T47D (cell line): ENCODE measurements at regions not wholly inside any gene's neighbourhood (a gene's known extent, or its start where the extent isn't known, plus 50 kb on each side); places are given as distances from the start of the nearest gene placed in this dataset.
A peak's percentile ranks its signal among the peaks of the same experiment; 100 is the strongest.
"Not testable (repeated sequence)": the region's sequence is repeated elsewhere in the genome, so short reads cannot be mapped to it uniquely, and the experiment has no call there.

ENCODE experiments used
- DNase-seq, 2 experiments: peaks; one replicate each; pipeline versions ENCODE4 v3.0.0 to v3.0.0-alpha.2; 2011 to 2012; ENCODE audit warnings: low read depth in 1 of 2, low spot score in 1 of 2
- JUND ChIP-seq: IDR thresholded peaks from 2 replicates; pipeline ENCODE4 v1.6.1; 2012; ENCODE audit warnings: low read depth
- in situ Hi-C: cut with HindIII; loops from 2 replicates; pipeline ENCODE4 v1.10.0; 2016; ENCODE audit warnings: low sequenced_read_pairs, low pct_unique_long_range_greater_than_20kb

DNA sequence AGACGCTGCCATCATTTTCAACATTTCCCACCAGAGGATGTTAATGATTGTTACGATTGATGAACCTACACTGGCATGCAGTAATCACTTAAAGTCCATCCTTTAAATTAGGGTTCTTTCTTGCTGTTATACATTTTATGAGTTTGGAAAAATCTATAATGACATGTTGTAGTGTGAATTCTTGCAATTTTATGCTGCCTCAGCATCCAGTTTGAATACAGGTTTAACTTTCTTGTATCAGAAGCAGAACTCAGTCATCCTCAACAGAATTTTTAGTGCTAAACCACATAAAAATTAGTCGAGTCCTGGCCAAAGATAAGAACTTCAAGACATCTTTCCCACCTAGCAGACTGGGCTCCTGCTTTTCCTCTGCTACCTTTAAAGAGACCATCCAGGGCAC lies 303.3 kb downstream of the NUP35 start:
- no peak for TF ChIP-seq JUND
- in situ Hi-C loops = no loop called here
- no peak for DNase-seq

DNA sequence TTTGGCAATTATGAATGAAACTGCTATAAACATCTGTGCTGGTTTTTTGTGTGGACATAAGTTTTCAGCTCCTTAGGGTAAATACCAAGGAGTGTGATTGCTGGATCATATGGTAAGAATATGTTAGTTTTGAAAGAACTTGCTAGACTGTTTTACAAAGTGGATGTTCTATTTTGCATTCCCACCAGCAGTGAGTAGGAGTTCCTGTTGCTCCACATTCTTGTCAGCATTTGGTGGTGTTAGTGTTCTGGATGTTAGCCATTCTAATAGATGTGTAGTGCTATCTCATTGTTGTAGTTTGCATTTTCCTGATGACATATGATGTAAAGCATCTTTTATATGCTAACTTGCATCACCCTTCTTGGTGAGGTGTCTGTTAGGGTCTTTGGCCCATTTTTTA lies 304.6 kb downstream of the NUP35 start:
- in situ Hi-C loops = no loop called here
- TF ChIP-seq JUND = no peak
- DNase-seq = no peak

DNA sequence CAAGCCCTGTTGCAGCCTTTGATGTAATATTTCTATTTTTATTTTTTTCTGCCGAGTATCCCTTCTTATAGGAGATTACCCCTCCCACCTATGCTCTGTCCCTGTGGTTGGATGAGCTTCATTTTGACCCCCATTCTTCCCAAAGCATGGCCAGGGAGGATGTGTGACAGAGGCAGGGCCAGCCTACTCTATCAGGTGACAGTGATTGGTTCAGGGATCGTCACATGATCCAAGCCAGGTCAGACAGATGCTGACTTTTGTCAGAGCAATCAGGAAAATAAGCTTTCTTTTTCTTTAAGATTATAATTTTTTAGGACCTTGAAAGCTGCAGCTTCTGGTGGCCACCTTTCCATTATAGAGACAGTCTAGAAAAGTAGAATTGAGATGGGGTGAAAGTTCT lies 314.3 kb downstream of the NUP35 start:
- DNase-seq = no peak
- no peak for TF ChIP-seq JUND
- in situ Hi-C loops = no loop called here

DNA sequence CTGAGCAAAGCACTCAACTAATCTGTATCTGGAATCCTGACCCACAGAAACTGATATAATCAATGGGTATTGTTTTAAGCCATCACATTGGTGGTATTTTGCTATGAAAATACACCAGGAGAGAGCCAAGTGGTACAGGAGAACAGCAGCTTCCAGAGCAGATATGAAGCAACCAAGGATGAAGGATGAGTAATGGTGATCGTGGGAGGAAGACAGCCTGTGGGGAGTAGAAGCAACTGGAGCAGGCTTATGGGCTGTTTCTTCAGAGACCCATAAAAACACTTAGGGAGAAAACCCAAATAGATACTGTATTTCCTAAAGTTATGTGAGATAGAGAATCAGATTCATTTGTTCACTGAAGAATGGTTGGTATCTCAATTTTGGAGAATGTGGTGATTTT lies 330.8 kb downstream of the NUP35 start:
- no peak for TF ChIP-seq JUND
- no peak for DNase-seq
- in situ Hi-C loops = no loop called here

DNA sequence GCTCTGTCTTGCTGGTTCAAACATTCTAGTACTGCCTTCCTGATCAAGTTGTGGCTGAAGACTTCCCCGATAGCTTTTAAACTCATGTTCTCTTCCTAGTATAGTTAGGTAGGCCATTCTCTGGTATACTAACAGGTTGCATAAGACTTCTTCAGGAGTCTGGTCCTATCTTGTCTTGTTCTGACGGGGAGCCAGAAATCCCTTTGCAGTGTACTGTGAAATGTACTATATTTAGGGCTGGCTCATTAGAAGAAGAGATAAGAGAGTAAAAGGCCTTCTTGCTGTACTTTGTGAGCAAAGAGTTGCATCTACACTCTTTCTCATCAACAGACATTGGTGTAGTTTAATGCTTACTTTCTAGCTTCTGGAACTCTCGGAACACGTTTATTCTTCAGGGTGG lies 331.9 kb downstream of the NUP35 start:
- no peak for DNase-seq
- in situ Hi-C loops = no loop called here
- no peak for TF ChIP-seq JUND

DNA sequence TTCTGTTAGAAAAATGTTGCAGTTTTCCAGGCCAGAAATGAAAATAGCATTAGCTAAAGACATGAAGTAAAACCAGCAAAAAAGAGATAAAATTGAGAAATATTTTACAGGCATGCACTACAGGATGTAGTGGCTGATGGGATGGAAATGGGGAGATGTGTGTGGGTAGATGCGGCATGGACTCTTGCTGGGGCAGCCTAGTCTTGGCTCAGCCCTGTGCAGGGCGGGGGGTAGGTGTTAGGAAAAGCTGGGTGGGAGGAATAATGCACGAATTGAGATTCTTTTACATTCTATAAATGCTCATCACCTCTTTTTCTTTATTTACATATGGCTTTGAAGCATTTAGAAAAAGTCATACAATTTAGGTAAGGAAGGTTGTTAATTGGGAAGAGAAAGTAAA lies 334.2 kb downstream of the NUP35 start:
- TF ChIP-seq JUND = no peak
- no peak for DNase-seq
- in situ Hi-C loops = no loop called here

DNA sequence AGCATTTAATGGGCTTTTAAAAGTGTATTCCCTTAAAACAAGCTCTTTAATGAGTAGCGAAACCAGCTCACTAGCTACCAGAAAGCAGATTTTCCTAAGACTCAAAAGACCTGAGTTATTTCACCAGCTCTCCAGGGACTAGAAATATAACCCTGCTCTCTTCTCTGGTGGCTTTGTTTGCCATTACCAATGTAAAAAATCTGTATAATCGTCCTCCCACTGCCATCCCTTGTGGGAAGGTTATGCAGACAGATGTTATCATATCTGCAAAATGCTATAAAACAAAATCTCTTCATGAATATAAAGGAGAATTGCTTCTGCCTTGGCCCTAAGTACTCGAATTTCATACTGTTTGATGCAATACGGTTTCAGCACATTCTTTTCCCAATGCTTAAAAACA lies 335.2 kb downstream of the NUP35 start:
- in situ Hi-C loops = no loop called here
- no peak for DNase-seq
- no peak for TF ChIP-seq JUND

DNA sequence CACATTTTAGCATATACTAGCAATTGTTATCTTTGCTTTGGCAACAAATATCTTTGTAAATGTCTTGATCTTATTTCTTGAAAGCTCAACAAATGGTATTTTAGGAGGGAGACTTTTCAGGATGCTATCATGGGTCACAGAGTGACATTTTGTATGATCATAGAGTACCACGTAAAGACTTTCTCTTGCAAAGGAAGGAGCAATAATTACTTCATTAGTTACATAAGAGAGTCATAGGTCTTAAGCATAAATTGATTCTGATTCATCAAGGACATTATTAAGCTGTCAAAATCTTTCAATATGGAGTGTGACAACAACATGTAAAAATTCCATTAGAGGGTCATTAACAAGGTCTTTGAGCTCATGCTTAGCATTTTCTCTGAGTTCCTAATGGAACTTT lies 339.6 kb downstream of the NUP35 start:
- in situ Hi-C loops = no loop called here
- no peak for TF ChIP-seq JUND
- no peak for DNase-seq

DNA sequence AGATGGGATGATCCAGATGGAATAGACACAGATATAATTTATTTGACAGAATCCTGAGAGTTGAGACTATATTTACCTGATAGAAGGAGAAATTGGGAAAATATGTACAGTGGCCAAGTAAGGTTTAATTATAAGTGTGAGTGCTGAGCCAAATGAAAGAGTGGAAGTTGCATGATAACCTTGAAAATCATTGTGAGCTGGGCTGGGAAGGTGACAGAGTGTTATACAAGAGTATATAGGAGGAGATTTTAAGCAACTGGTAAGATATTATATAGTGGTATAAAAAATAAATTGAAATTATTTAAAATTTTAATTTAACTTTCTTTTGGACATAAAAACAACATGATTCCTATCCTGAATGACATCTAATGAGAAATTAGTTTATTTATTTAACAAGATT lies 340.8 kb downstream of the NUP35 start:
- no peak for TF ChIP-seq JUND
- no peak for DNase-seq
- in situ Hi-C loops = no loop called here

DNA sequence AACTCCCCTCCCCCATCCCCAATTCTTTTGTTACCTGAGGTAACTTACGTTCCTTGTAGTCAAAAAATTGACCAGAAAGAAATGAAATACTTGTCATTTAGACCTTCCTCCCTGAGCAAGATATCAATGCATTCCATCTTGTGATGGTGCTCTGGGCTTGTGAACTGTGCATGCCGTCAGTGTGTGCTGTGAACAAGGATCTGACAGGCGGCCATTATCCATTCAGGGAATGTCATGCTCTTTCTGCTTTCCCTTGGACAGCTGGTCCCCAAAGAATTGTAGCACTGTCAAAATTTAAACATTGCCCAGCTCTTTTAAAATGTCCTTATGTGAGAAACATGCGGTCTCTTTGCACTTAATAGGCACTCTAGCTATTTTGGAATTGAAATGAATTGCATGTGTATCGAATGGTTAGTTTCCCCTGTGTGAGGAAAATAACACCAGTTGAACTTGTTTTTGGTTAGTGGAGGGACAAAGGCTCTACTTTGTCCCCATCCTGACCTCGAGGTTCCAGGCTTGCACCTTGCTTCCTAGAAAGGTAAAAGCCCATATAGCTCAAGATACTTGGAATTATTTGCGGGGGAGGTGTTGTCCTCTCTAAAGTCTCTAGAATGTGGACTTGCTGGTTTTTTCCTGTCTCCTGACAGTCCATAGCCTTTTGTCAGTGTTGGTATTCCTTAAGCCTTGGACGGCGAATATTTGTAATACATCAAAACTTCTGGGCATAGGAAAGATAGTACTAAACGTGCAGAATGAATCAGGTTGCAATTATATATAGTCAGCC lies 350.9 kb downstream of the NUP35 start:
- DNase-seq = peak in 1 of 2 experiments; percentile 35
- TF ChIP-seq JUND = no peak
- in situ Hi-C loops = no loop called here

DNA sequence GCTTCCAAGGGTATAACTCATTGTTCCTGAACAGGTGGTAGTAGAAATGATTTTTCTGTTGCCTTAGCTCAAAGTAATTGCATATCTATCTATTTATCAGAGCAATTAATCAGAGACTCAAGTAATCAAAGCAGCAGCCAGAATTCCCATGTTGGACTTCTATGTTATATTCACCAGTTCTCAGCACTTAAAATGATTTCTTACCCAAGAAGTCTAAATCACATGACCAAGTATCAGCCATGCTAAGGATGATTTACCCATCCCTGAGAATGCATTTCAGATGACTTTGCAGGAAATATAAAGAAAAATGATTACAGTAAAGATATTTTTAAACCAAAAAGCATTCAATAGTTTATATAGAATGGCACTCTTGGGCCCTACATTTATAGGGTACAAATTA lies 352.2 kb downstream of the NUP35 start:
- no peak for DNase-seq
- TF ChIP-seq JUND = no peak
- in situ Hi-C loops = no loop called here

DNA sequence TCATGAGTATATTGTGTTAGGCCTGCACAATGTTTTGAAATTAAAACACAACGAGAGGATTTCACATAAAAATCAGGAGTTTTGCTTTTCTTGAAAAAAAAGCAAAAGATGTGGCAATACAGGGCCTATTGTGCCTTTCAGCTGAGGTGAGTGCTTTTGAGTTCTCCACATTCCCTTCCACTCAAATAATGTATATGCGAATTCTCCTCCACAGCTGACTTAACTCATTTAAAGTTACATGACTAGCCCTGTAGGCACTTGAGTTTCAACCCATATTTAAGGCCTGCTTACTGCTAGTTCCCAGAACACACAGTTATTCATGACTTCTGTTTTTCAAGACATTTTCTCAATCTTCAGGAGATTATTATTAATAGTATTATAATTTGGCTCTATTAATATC lies 353.1 kb downstream of the NUP35 start:
- no peak for TF ChIP-seq JUND
- in situ Hi-C loops = no loop called here
- no peak for DNase-seq

DNA sequence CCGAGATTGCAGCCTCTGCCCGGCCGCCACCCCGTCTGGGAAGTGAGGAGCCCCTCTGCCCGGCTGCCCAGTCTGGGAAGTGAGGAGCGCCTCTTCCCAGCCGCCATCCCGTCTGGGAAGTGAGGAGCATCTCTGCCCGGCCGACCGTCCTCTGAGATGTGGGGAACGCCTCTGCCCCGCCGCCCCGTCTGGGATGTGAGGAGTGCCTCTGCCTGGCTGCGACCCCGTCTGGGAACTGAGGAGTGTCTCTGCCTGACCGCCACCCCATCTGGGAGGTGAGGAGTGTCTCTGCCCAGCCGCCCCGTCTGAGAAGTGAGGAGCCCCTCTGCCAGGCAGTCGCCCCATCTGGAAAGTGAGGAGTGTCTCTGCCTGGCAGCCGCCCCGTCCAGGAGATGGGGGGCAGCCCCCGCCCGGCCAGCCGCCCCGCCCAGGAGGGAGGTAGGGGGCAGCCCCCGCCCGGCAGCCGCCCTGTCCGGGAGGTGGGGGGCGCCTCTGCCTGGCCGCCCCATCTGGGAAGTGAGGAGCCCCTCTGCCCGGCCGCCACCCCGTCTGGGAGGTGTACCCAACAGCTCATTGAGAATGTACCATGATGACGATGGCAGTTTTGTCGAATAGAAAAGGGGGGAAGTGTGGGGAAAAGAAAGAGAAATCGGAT lies 354.8 kb downstream of the NUP35 start:
- DNase-seq, in situ Hi-C loops: not testable (repeated sequence)

DNA sequence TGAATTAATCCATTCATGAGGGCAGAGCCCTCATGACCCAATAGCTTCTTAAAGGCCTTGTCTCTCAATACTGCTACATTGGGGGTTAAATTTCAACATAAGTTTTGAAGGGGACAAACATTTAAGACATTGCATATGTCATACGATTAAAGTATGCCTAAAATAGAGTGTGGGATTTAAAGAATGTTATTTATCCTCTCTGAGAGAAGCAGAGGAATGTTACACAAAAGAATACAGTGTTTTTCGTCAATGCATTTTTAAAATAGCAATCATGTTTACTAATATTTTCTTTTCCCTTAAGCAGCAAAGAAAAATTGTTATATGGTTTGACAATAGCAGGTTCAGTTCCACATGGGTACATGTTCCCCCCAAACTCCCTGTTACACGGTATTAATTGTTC lies 363.1 kb downstream of the NUP35 start:
- in situ Hi-C loops = no loop called here
- DNase-seq = no peak
- no peak for TF ChIP-seq JUND
